ENCODE measurements at regions not wholly inside any gene's neighbourhood (a gene's known extent, or its start where the extent isn't known, plus 50 kb on each side); places are given as distances from the start of the nearest gene placed in this dataset.

GRCh38 chr3:83670416-83670815 is 1288.4 kb upstream of the CADM2 start:
- SMC1A ChIA-PET (ENCODE audit: uncharacterized antibody, unreplicated experiment): no interaction called here
- ATAC-seq: no peak
- DNase-seq (ENCODE audit: low read depth, low spot score): no peak
- TF ChIP-seq MEF2A (IDR thresholded peaks at IDR 0.05; ENCODE audit: insufficient read depth, low read depth, low read length): no peak
- RAD21 ChIA-PET (ENCODE audit: unreplicated experiment): no interaction called here
- H3K27ac ChIP-seq (ENCODE audit: control insufficient read depth, insufficient read depth): no peak overlapping the region
- in situ Hi-C loops (cut with MboI): no loop called here
- 17% methylated on average over 1 of the region's 1 CpG for WGBS (ENCODE audit: insufficient coverage, insufficient replicate concordance, low lambda C conversion rate, missing lambda C conversion rate)
- intact Hi-C loops (cut with micrococcal nuclease; ENCODE audit: unreplicated experiment): no loop called here
- H3K9ac ChIP-seq (ENCODE audit: control insufficient read depth, insufficient read depth, low read length): no peak overlapping the region
- CTCF ChIA-PET: no interaction called here
- H3K4me1 ChIP-seq (ENCODE audit: control insufficient read depth, insufficient read depth, low read length): no peaks in the 10 kb centered on the region
- no peak overlapping the region for H3K4me2 ChIP-seq (ENCODE audit: control insufficient read depth, insufficient read depth)
- no peak overlapping the region for H2AFZ ChIP-seq (ENCODE audit: control insufficient read depth, low read depth, low read length)
- H3K36me3 ChIP-seq (ENCODE audit: control insufficient read depth in 2 of 2, insufficient read depth in 2 of 2, low read length in 1 of 2): no peaks in the 10 kb centered on the region
- H3K27me3 ChIP-seq (replicated peaks in 1 of 2; ENCODE audit: control insufficient read depth in 2 of 2, insufficient read depth in 2 of 2, low read length in 1 of 2): no peaks in the 10 kb centered on the region
- no peak overlapping the region for H3K4me3 ChIP-seq
- FAIRE-seq: no peak
- BruUV-seq (replicated peaks): no TSS peak
- no peaks in the 10 kb centered on the region for H3K9me3 ChIP-seq (replicated peaks; ENCODE audit: control insufficient read depth, insufficient read depth, low read length)
- no peaks in the 10 kb centered on the region for H3K79me2 ChIP-seq (ENCODE audit: control insufficient read depth, insufficient read depth, low read length)
- no peaks in the 10 kb centered on the region for H4K20me1 ChIP-seq (ENCODE audit: control insufficient read depth, insufficient read depth)
- POLR2A ChIA-PET: no interaction called here

GRCh38 chr3:83683937-83684598 is 1274.7 kb upstream of the CADM2 start:
- intact Hi-C loops (cut with micrococcal nuclease; ENCODE audit: unreplicated experiment) (no loop called here), in situ Hi-C loops (cut with MboI) (no loop called here)
- H2AFZ ChIP-seq (ENCODE audit: control insufficient read depth, low read depth, low read length): no peak overlapping the region
- no peak overlapping the region for H3K27ac ChIP-seq (ENCODE audit: control insufficient read depth, insufficient read depth)
- no TSS peak for BruUV-seq (replicated peaks)
- 2% methylated on average over 4 of the region's 4 CpGs for WGBS (ENCODE audit: insufficient coverage, insufficient replicate concordance, low lambda C conversion rate, missing lambda C conversion rate)
- CTCF ChIA-PET: no interaction called here
- H4K20me1 ChIP-seq (ENCODE audit: control insufficient read depth, insufficient read depth): no peaks in the 10 kb centered on the region
- ATAC-seq (no peak), FAIRE-seq (no peak), DNase-seq (ENCODE audit: low read depth, low spot score) (no peak)
- no peaks in the 10 kb centered on the region for H3K27me3 ChIP-seq (replicated peaks in 1 of 2; ENCODE audit: control insufficient read depth in 2 of 2, insufficient read depth in 2 of 2, low read length in 1 of 2)
- H3K79me2 ChIP-seq (ENCODE audit: control insufficient read depth, insufficient read depth, low read length): no peaks in the 10 kb centered on the region
- SMC1A ChIA-PET (ENCODE audit: uncharacterized antibody, unreplicated experiment): no interaction called here
- H3K36me3 ChIP-seq (ENCODE audit: control insufficient read depth in 2 of 2, insufficient read depth in 2 of 2, low read length in 1 of 2): no peaks in the 10 kb centered on the region
- no peak overlapping the region for H3K4me2 ChIP-seq (ENCODE audit: control insufficient read depth, insufficient read depth)
- POLR2A ChIA-PET: no interaction called here
- no peaks in the 10 kb centered on the region for H3K9me3 ChIP-seq (replicated peaks; ENCODE audit: control insufficient read depth, insufficient read depth, low read length)
- H3K4me1 ChIP-seq (ENCODE audit: control insufficient read depth, insufficient read depth, low read length): no peaks in the 10 kb centered on the region
- H3K4me3 ChIP-seq: no peak overlapping the region
- RAD21 ChIA-PET (ENCODE audit: unreplicated experiment): no interaction called here
- H3K9ac ChIP-seq (ENCODE audit: control insufficient read depth, insufficient read depth, low read length): no peak overlapping the region
- TF ChIP-seq SKIL (IDR thresholded peaks at IDR 0.05; ENCODE audit: low read depth, poor library complexity, severe bottlenecking): no peak
- TF ChIP-seq DPF2 (IDR thresholded peaks at IDR 0.05): no peak
- no peak for TF ChIP-seq CTCF (IDR thresholded peaks at IDR 0.05 in 2 of 3, conservative IDR thresholded peaks at IDR 0.05 in 1 of 3; ENCODE audit: control insufficient read depth in 2 of 3, extremely low read depth in 1 of 3, insufficient read depth in 1 of 3, low read depth in 3 of 3, low read length in 3 of 3)
- no peak for TF ChIP-seq SIN3A (IDR thresholded peaks at IDR 0.05; ENCODE audit: low read depth, low read length)
- TF ChIP-seq FOS (IDR thresholded peaks at IDR 0.05; ENCODE audit: borderline replicate concordance, extremely low read depth, insufficient read length): no peak
- no peak for TF ChIP-seq MTA3 (IDR thresholded peaks at IDR 0.05; ENCODE audit: borderline replicate concordance, low read length)
- TF ChIP-seq POLR2AphosphoS5 (IDR thresholded peaks at IDR 0.05; ENCODE audit: low read length): no peak
- TF ChIP-seq SRF (IDR thresholded peaks at IDR 0.05; ENCODE audit: low read depth in 2 of 2, low read length in 2 of 2): no peak
- TF ChIP-seq HDAC2 (IDR thresholded peaks at IDR 0.05): no peak

Data from GM12878 (cell line).